Neural progenitor cell (in vitro differentiated cells): ENCODE measurements at regions not wholly inside any gene's neighbourhood (a gene's known extent, or its start where the extent isn't known, plus 50 kb on each side); places are given as distances from the start of the nearest gene placed in this dataset.

Experiments used
- EZH2phosphoT487 ChIP-seq: fragments of 200-600 bp; sonication (generic); IDR thresholded peaks from 2 replicates; pipeline ENCODE4 v1.6.1; 2017; ENCODE audit warnings: antibody characterized with exemption
- TF ChIP-seq, protein P1 (sequence below): fragments of 200-600 bp; sonication (generic); IDR thresholded peaks from 2 replicates; pipeline ENCODE4 v1.5.1; 2017; ENCODE audit warnings: antibody characterized with exemption, mild to moderate bottlenecking

DNA sequence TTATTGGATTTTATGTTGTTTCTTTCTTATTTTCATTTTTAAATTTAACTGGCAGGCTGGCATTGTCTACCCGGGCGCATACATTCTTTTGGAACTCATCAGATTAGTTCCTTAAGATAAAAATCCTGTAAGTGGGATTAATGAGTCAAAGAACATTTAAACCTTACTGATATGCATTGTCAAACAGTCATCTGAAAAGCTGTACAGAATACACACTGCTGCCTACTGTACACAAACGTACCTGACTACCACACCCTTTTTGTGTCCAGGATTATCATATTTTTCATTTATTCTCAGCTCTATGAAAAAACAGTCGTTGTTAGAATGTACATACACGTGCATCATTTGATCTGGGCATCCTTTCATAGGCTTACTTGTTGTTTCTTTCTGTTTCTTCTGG is 358.3 kb downstream of the EFNB2 start:
- TF ChIP-seq, protein P1, sequence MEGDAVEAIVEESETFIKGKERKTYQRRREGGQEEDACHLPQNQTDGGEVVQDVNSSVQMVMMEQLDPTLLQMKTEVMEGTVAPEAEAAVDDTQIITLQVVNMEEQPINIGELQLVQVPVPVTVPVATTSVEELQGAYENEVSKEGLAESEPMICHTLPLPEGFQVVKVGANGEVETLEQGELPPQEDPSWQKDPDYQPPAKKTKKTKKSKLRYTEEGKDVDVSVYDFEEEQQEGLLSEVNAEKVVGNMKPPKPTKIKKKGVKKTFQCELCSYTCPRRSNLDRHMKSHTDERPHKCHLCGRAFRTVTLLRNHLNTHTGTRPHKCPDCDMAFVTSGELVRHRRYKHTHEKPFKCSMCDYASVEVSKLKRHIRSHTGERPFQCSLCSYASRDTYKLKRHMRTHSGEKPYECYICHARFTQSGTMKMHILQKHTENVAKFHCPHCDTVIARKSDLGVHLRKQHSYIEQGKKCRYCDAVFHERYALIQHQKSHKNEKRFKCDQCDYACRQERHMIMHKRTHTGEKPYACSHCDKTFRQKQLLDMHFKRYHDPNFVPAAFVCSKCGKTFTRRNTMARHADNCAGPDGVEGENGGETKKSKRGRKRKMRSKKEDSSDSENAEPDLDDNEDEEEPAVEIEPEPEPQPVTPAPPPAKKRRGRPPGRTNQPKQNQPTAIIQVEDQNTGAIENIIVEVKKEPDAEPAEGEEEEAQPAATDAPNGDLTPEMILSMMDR = no peak
- no peak for TF ChIP-seq EZH2phosphoT487
